ENCODE measurements at regions not wholly inside any gene's neighbourhood (a gene's known extent, or its start where the extent isn't known, plus 50 kb on each side); places are given as distances from the start of the nearest gene placed in this dataset.

GRCh38 chr17:70022175-70022574, 52.9 kb upstream of the KCNJ16 start (continued):
- TF ChIP-seq FOXP4 (CRISPR knock-in tag; IDR thresholded peaks at IDR 0.05) = no peak
- no peak for TF ChIP-seq ZNF17 (CRISPR knock-in tag; IDR thresholded peaks at IDR 0.05)
- no peak for TF ChIP-seq SIX1 (CRISPR knock-in tag; IDR thresholded peaks at IDR 0.05; ENCODE audit: borderline replicate concordance)
- no peak for TF ChIP-seq POLR2G (IDR thresholded peaks at IDR 0.05; ENCODE audit: low read depth, low read length)
- no peak for TF ChIP-seq ZBTB33 (CRISPR knock-in tag; IDR thresholded peaks at IDR 0.05)
- TF ChIP-seq IRF9 (CRISPR knock-in tag; IDR thresholded peaks at IDR 0.05; ENCODE audit: borderline replicate concordance) = no peak
- no peak for TF ChIP-seq ZNF33A (CRISPR knock-in tag; IDR thresholded peaks at IDR 0.05; ENCODE audit: borderline replicate concordance)
- no peak for TF ChIP-seq HOXA3 (CRISPR knock-in tag; IDR thresholded peaks at IDR 0.05)
- TF ChIP-seq ZNF562 (CRISPR knock-in tag; IDR thresholded peaks at IDR 0.05; ENCODE audit: borderline replicate concordance) = no peak
- TF ChIP-seq TCF12 (IDR thresholded peaks at IDR 0.05) = no peak
- TF ChIP-seq TCF12 (CRISPR knock-in tag; IDR thresholded peaks at IDR 0.05) = no peak
- no peak for TF ChIP-seq ZBTB7B (CRISPR knock-in tag; IDR thresholded peaks at IDR 0.05)
- no peak for TF ChIP-seq AHDC1 (CRISPR knock-in tag; IDR thresholded peaks at IDR 0.05; ENCODE audit: borderline replicate concordance)

Data from HepG2 (cell line).